Gastrocnemius medialis (tissue), 4 donors: ENCODE measurements at regions not wholly inside any gene's neighbourhood (a gene's known extent, or its start where the extent isn't known, plus 50 kb on each side); places are given as distances from the start of the nearest gene placed in this dataset.

ENCODE experiments used
- ATAC-seq, 2 donors: fragments of 150-250 bp; one replicate each; pipeline ENCODE4 v1.9.1; 2016
- DNase-seq, 2 donors: peaks; one replicate each; pipeline ENCODE4 v3.0.0-alpha.2; 2019
- H3K27ac ChIP-seq, 4 donors: fragments of 200-600 bp; sonication (generic); 1 replicate in 1 of 4; 2 replicates in 3 of 4; pipeline ENCODE4 v1.5.1; 2016 to 2018; ENCODE audit warnings: mild to moderate bottlenecking in 2 of 4, moderate library complexity in 1 of 4
- H3K27me3 ChIP-seq, 3 donors: fragments of 200-600 bp; sonication (generic) in 2 of 3; 1 replicate in 1 of 3; 2 replicates in 2 of 3; pipeline versions ENCODE4 v1.5.1 to v1.6.0; 2016 to 2019; ENCODE audit warnings: mild to moderate bottlenecking in 1 of 3, moderate library complexity in 1 of 3
- H3K36me3 ChIP-seq, 2 donors: fragments of 200-600 bp; sonication (generic) in 1 of 2; one replicate each; pipeline ENCODE4 v1.5.1; 2017 to 2018
- H3K4me1 ChIP-seq, 2 donors: fragments of 200-600 bp; sonication (generic) in 1 of 2; one replicate each; pipeline ENCODE4 v1.5.1; 2016 to 2017; ENCODE audit warnings: mild to moderate bottlenecking in 2 of 2
- H3K4me3 ChIP-seq, 4 donors: fragments of 200-600 bp; sonication (generic) in 3 of 4; 1 replicate in 1 of 4; 2 replicates in 3 of 4; pipeline ENCODE4 v1.5.1; 2016 to 2019; ENCODE audit warnings: mild to moderate bottlenecking in 2 of 4
- H3K9me3 ChIP-seq, 3 donors: fragments of 200-600 bp; sonication (generic) in 2 of 3; 1 replicate in 1 of 3; 2 replicates in 2 of 3; pipeline ENCODE4 v1.5.1; 2016 to 2019
- POLR2A ChIP-seq, 2 donors: fragments of 450-650 bp; IDR thresholded peaks; one replicate each; pipeline ENCODE4 v1.6.1; 2017; ENCODE audit warnings: antibody characterized with exemption in 2 of 2, mild to moderate bottlenecking in 2 of 2, moderate library complexity in 2 of 2
- in situ Hi-C, 4 donors: fragments of 200-750 bp; cut with MboI; loops; one replicate each; pipeline versions ENCODE4 v1.15.0 to v1.8.0; 2017; ENCODE audit warnings: low sequenced_read_pairs in 4 of 4
- intact Hi-C: fragments of 100-400 bp; cut with DNase I; formaldehyde crosslinking; loops from one replicate; pipeline ENCODE4 v1.15.1; 2023; ENCODE audit warnings: low total_unique reads
- TF ChIP-seq, protein P1 (sequence below), 5 experiments: fragments of 450-650 bp in 3 of 5; fragments of 200-600 bp in 2 of 5; sonication (generic) in 2 of 5; IDR thresholded peaks in 4 of 5; conservative IDR thresholded peaks in 1 of 5; 1 replicate in 4 of 5; 2 replicates in 1 of 5; pipeline ENCODE4 v1.5.1; 2016 to 2019; ENCODE audit warnings: antibody characterized with exemption in 5 of 5, mild to moderate bottlenecking in 3 of 5, moderate library complexity in 3 of 5

DNA sequence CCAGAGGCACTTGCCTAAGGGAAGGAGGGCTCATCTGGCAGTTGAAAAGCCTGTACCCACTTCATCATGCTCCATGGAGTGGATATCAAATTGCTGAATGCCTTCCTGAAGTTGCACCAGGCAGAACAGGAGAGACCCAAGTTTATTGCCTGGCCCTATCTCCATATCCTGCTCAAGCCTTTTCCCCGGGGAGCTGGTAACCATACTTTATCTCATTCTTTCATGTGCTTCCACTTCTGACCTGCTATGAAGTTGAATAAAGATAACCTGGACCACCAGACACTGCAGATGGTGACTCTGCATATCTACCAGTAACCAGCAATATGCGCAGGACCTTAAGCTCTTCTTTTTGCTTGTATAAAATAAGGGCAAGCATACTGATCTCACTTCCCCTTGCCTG lies 1397.5 kb upstream of the CDH6 start:
- Histone ChIP-seq H3K27me3 (no peaks in the 10 kb centered on the region), H3K4me3 (no peak overlapping the region), H3K36me3 (no peaks in the 10 kb centered on the region), H3K27ac (no peak overlapping the region), H3K9me3 (no peaks in the 10 kb centered on the region), H3K4me1 (no peaks in the 10 kb centered on the region)
- no peak for TF ChIP-seq POLR2A (IDR thresholded peaks at IDR 0.05)
- TF ChIP-seq, protein P1, sequence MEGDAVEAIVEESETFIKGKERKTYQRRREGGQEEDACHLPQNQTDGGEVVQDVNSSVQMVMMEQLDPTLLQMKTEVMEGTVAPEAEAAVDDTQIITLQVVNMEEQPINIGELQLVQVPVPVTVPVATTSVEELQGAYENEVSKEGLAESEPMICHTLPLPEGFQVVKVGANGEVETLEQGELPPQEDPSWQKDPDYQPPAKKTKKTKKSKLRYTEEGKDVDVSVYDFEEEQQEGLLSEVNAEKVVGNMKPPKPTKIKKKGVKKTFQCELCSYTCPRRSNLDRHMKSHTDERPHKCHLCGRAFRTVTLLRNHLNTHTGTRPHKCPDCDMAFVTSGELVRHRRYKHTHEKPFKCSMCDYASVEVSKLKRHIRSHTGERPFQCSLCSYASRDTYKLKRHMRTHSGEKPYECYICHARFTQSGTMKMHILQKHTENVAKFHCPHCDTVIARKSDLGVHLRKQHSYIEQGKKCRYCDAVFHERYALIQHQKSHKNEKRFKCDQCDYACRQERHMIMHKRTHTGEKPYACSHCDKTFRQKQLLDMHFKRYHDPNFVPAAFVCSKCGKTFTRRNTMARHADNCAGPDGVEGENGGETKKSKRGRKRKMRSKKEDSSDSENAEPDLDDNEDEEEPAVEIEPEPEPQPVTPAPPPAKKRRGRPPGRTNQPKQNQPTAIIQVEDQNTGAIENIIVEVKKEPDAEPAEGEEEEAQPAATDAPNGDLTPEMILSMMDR (IDR thresholded peaks at IDR 0.05 in 4 of 5, conservative IDR thresholded peaks at IDR 0.05 in 1 of 5), result no peak
- DNase-seq, result no peak
- in situ Hi-C loops, result no loop called here
- no peak for ATAC-seq
- intact Hi-C loops, result no loop called here

DNA sequence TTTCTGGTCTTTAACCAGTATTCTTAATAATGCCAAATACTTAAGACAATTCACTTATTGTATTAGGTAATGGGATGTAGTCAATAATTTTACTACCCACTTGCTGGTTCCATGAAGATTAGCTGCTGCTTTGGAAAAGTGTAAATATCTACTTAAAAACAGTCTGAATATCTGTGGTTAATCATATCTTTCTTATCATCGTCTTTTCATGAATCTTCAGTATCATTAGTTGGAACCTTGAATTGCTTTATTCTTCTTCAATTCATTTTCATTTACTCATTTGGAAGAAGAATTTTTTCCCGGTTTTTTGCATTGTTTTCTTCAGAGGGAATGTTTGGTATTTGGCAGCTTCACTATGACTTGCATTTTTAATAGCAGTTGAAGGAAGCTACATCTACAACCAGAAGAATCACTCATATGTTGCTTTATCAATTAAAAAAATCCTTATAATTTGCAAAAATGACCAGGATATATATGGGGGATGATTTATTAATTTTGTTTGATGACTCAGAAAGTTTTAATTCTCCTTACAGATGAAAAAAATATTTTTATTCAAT lies 1398.3 kb upstream of the CDH6 start:
- ATAC-seq (no peak), DNase-seq (no peak)
- Histone ChIP-seq H3K27ac (no peak overlapping the region), H3K27me3 (no peaks in the 10 kb centered on the region), H3K4me3 (no peak overlapping the region), H3K36me3 (no peaks in the 10 kb centered on the region), H3K9me3 (no peaks in the 10 kb centered on the region), H3K4me1 (no peaks in the 10 kb centered on the region)
- TF ChIP-seq, protein P1 (IDR thresholded peaks at IDR 0.05 in 4 of 5, conservative IDR thresholded peaks at IDR 0.05 in 1 of 5), result no peak
- no peak for TF ChIP-seq POLR2A (IDR thresholded peaks at IDR 0.05)
- intact Hi-C loops, result no loop called here
- in situ Hi-C loops, result no loop called here

DNA sequence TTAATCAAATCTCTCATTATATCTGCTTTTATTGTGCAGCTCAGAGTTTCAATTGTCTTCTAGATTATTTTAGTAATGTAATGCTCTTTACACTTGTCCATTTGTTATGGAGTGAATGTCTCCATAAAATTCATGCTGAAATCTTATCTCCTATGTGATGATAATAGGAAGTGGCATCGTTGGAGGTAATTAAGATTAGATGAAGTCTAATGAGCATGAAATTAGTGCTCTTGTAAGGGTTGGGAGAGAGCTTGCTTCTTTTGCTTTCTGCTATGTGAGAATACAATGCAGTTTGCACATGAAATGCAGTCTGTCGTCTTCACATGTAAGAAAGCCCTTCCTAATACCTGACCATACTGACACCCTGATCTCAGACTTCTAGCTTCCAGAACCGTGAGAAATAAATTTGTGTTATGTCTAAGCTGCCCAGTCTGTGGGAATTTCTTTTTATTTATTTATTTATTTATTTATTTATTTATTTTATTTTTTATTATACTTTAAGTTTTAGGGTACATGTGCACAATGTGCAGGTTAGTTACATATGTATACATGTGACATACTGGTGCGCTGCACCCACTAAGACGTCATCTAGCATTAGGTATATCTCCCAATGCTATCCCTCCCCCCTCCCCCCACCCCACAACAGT lies 1399.2 kb upstream of the CDH6 start:
- Histone ChIP-seq H3K9me3 (no peaks in the 10 kb centered on the region), H3K4me3 (no peak overlapping the region), H3K27ac (no peak overlapping the region), H3K27me3 (no peaks in the 10 kb centered on the region), H3K4me1 (no peaks in the 10 kb centered on the region), H3K36me3 (no peaks in the 10 kb centered on the region)
- ATAC-seq, result no peak
- in situ Hi-C loops (no loop called here), intact Hi-C loops (no loop called here)
- TF ChIP-seq, protein P1 (IDR thresholded peaks at IDR 0.05 in 4 of 5, conservative IDR thresholded peaks at IDR 0.05 in 1 of 5), result no peak
- no peak for TF ChIP-seq POLR2A (IDR thresholded peaks at IDR 0.05)
- DNase-seq, result no peak

DNA sequence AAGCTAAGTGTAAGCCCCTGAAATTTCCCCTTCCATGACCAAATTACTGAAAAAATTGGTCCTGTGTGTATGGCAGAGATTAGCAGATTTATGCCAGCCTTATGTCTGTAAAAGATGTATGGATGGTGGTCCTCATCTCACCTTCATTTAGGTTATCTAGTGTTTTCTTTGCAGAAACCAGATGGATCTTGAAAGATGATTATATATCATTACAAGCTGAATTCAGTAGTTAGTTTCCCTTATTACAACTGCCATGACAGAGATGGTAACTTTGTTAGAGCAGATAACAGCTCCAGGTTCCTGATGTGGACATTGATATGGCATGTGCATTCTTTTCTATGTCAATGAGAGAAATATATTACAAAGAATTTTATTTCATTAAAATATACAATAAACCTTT lies 1403.2 kb upstream of the CDH6 start:
- Histone ChIP-seq H3K27me3 (no peaks in the 10 kb centered on the region), H3K4me1 (no peaks in the 10 kb centered on the region), H3K9me3 (no peaks in the 10 kb centered on the region), H3K4me3 (no peak overlapping the region), H3K27ac (no peak overlapping the region), H3K36me3 (no peaks in the 10 kb centered on the region)
- ATAC-seq (no peak), DNase-seq (no peak)
- TF ChIP-seq, protein P1 (IDR thresholded peaks at IDR 0.05 in 4 of 5, conservative IDR thresholded peaks at IDR 0.05 in 1 of 5), result no peak
- no peak for TF ChIP-seq POLR2A (IDR thresholded peaks at IDR 0.05)
- intact Hi-C loops, result no loop called here
- in situ Hi-C loops, result no loop called here

DNA sequence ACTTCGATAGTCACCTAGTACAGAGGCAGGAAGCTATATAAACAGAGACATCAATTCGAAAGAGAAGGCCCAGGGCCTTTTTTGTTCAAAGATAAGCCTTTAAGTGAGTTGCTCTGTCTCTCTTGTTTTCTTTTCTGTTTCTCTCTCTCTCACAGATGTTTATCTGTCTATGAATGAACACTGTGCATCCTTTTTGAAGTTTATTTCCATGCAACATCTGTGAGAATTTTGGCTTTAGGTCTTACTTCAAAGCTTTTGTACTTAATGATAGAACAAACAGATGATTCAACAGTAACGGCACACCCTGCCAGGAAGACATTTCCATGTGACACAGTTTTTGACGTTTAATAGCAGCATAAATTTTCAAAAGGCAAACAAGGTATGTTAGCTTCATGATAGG lies 1413.1 kb upstream of the CDH6 start:
- Histone ChIP-seq H3K4me1 (no peaks in the 10 kb centered on the region), H3K36me3 (no peaks in the 10 kb centered on the region), H3K27me3 (no peaks in the 10 kb centered on the region), H3K9me3 (no peaks in the 10 kb centered on the region), H3K4me3 (no peak overlapping the region), H3K27ac (no peak overlapping the region)
- intact Hi-C loops, result no loop called here
- TF ChIP-seq, protein P1 (IDR thresholded peaks at IDR 0.05 in 4 of 5, conservative IDR thresholded peaks at IDR 0.05 in 1 of 5), result no peak
- no peak for TF ChIP-seq POLR2A (IDR thresholded peaks at IDR 0.05)
- in situ Hi-C loops, result no loop called here
- ATAC-seq (no peak), DNase-seq (no peak)
